ENCODE measurements at regions not wholly inside any gene's neighbourhood (a gene's known extent, or its start where the extent isn't known, plus 50 kb on each side); places are given as distances from the start of the nearest gene placed in this dataset.

GRCh38 chr9:20042128-20042711 is 253.4 kb upstream of the SLC24A2 start:
- DNase-seq (ENCODE audit: low read depth), result no peak

- DNase-seq (ENCODE audit: low read depth), result no peak
These were observed 252.9 kb upstream of the SLC24A2 start for GRCh38 chr9:20041697-20042081.

GRCh38 chr9:20040991-20041696 is 252.3 kb upstream of the SLC24A2 start:
- no peak for DNase-seq (ENCODE audit: low read depth)

- no peak for DNase-seq (ENCODE audit: low read depth)
These were observed 248.9 kb upstream of the SLC24A2 start for GRCh38 chr9:20037699-20038098.

GRCh38 chr9:20033511-20033910 is 244.7 kb upstream of the SLC24A2 start:
- DNase-seq (ENCODE audit: low read depth), result no peak

- DNase-seq (ENCODE audit: low read depth), result no peak
These were observed 243.7 kb upstream of the SLC24A2 start for GRCh38 chr9:20032413-20033006.

- DNase-seq (ENCODE audit: low read depth), result no peak
These were observed 243.0 kb upstream of the SLC24A2 start for GRCh38 chr9:20031836-20032235.

- DNase-seq (ENCODE audit: low read depth), result no peak
These were observed 241.8 kb upstream of the SLC24A2 start for GRCh38 chr9:20030671-20031070.

GRCh38 chr9:20030221-20030620 is 241.4 kb upstream of the SLC24A2 start:
- DNase-seq (ENCODE audit: low read depth), result no peak

- DNase-seq (ENCODE audit: low read depth), result no peak
These were observed 240.0 kb upstream of the SLC24A2 start for GRCh38 chr9:20028849-20029231.

GRCh38 chr9:20028192-20028848 is 239.5 kb upstream of the SLC24A2 start:
- DNase-seq (ENCODE audit: low read depth), result no peak

- no peak for DNase-seq (ENCODE audit: low read depth)
These were observed 235.2 kb upstream of the SLC24A2 start for GRCh38 chr9:20023961-20024571.

GRCh38 chr9:20023210-20023905 is 234.5 kb upstream of the SLC24A2 start:
- no peak for DNase-seq (ENCODE audit: low read depth)

- no peak for DNase-seq (ENCODE audit: low read depth)
These were observed 233.6 kb upstream of the SLC24A2 start for GRCh38 chr9:20022410-20022809.

- DNase-seq (ENCODE audit: low read depth), result no peak
These were observed 227.8 kb upstream of the SLC24A2 start for GRCh38 chr9:20016611-20017010.

- no peak for DNase-seq (ENCODE audit: low read depth)
These were observed 226.6 kb upstream of the SLC24A2 start for GRCh38 chr9:20015427-20015931.

GRCh38 chr9:20014168-20014567 is 225.3 kb upstream of the SLC24A2 start:
- DNase-seq (ENCODE audit: low read depth), result no peak

GRCh38 chr9:20012232-20012631 is 223.4 kb upstream of the SLC24A2 start:
- DNase-seq (ENCODE audit: low read depth), result no peak

GRCh38 chr9:20009606-20010005 is 220.8 kb upstream of the SLC24A2 start:
- no peak for DNase-seq (ENCODE audit: low read depth)

GRCh38 chr9:20002011-20002410 is 213.2 kb upstream of the SLC24A2 start:
- DNase-seq (ENCODE audit: low read depth), result no peak

GRCh38 chr9:20001058-20001457 is 212.2 kb upstream of the SLC24A2 start:
- DNase-seq (ENCODE audit: low read depth), result no peak
